Erythroblast (primary cell): ENCODE measurements at regions not wholly inside any gene's neighbourhood (a gene's known extent, or its start where the extent isn't known, plus 50 kb on each side); places are given as distances from the start of the nearest gene placed in this dataset.

Experiments used
- DNase-seq, 2 experiments: peaks; one replicate each; lab custom pipeline; 2025; lab: John Stamatoyannopoulos, UW
- GATA1 ChIP-seq: IDR thresholded peaks from 2 replicates; pipeline ENCODE4 v1.6.1; 2011; ENCODE audit warnings: low read depth, mild to moderate bottlenecking, control low read depth, low read length, moderate library complexity
- POLR2A ChIP-seq: IDR thresholded peaks from 2 replicates; pipeline ENCODE4 v1.6.1; 2011; ENCODE audit warnings: mild to moderate bottlenecking, low read length

DNA sequence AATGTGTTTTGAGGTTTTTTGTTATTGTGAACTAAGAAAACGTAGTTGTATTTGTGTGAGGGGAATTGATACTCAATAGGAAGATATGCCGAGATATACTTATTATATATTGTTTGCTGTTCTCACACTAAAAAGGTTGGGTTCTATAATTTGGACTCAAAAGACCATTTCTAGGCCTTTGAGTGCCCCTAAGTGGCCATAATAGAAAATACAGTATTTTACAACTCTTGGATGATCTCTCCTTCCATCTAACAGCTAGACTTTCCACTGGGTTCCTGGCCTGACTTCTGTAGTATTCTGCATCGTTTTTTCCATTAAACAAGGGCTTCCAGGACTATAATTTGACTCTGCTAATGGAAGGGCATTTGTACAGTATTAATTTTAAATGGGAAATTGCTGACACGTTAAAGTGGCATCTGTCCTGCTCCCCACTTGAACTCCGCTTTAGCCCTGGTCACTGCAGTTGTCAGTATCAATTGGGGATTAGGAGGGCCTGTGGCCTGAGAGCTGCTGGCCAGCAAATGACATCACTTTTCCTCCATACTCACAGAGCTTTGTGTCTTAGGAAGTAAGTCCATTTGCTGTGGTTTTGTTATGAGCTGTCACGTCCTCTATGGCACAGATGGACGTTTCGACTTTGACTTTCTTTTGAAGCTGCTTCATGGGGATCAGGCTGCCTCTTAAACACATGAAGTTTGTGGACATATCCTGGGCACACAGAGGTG, 176.9 kb downstream of the SLIT2 start:
- DNase-seq, result no peak
- TF ChIP-seq GATA1 (no peak), POLR2A (no peak)

DNA sequence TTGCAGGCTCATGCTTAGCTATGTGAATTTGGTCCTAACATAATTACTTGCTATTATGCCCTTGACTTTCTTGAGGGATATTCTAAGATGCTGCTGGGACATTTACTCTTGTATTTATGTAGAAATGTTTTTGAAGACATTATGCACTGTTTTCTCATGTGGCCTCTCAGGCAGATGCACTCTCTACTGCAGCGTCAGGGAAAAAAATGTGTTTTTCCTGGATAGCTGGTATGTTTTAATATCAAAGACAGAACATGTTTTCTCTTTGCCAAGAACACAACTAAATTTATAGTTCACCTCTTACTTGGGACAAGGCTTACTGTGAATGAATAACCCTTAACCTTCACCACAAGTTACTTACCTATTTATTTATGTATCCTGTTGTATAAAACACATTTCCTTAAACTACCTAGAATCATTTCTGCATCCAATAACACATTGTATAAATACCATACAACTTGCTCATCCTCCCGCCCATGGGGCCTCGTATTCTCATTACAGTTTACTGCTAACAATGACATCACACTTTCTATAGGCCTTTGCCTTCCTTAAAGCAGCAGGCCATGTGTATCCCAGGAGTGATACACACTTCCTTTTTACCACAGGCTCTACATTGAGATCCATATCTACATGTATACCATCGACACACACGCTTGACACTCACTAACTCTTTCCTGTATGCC, 178.7 kb downstream of the SLIT2 start:
- DNase-seq, result no peak
- no peak for TF ChIP-seq GATA1
- TF ChIP-seq POLR2A, result no peak

DNA sequence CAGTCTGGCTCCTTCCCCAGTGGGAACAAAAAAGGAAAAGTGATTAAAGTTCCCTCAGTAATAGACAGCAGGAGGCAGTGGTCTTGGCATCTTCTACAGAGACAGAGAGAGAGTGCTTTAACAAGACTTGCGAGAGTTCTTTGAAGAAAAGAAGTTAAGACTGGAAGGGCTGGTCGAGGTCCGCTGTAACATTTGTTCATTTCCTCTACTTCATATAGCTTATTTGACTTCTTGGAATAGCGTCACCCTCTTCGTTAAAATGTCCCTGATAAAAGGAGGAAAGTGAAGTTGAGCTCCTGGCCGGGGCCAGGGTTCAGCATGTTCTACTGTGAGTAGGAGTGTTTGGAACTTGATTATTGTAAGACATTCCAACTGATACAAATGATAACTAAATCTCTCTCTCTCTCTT, 179.8 kb downstream of the SLIT2 start:
- no peak for DNase-seq
- TF ChIP-seq POLR2A (no peak), GATA1 (no peak)

DNA sequence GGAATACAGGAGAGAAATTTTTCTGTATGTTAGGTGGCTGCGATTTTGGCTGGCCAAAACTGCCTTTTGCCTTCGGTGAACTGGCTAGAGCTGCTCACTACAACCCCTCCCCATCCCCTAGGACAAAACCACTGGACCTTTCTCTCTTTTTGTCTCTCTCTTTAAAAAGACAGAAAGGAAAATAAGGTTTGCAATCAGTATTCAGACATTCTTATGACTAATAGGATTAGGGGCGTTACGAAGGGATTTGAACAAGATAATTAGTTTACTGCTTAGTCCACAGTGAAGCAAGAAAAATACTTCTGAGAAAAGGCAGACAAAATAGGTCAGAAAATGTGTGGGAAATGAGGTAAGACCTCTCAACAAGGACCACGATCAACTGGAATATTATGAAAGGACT, 180.4 kb downstream of the SLIT2 start:
- DNase-seq, result no peak
- TF ChIP-seq GATA1 (no peak), POLR2A (no peak)

DNA sequence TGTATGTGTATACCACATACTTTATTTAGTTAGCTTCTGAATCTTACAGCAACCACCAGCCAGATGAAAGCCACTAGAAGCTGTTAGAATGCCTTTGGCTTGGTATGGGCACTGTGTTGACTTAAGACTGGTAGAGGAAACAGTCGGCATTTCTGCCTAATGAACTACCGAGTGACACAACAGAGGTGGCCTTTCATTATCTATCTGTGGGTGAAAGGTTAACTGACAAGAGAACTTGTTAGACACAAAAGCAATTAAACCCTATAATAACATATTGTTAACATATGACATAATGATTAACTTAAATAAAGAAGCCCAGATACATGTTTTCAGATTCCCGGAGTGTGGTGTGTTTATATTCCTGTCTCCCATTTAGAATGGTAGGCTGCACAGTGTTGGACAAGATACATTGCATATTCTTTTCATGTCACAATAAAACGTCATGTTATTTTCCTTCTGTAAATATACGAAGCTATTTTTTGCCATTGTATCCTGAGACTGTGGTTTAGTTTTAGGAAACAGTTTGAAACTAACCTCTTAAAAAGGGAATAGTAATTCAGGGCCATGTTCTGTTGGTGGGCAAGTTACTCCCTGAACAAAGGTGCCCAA, 181.5 kb downstream of the SLIT2 start:
- DNase-seq, result no peak
- TF ChIP-seq GATA1 (no peak), POLR2A (no peak)

DNA sequence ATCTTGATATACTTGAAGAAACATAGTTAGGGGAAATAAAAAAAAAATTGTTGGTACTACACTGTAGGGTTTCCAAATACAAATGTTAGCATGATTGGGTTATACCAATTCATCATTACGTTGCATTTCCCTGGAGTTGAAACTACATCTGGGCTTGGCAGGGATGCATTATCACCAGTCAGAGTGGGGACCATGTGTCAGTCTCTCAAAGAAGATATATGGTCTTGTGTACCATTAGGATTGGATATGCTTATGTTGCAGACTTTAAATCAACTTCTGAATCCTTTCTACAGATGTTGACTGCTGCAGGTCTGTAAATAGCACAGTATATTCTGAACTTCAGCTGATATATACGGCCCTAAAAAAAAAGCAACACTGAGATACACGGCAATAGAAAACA, 188.5 kb downstream of the SLIT2 start:
- DNase-seq, result peak in 1 of 2 experiments; percentile 1
- TF ChIP-seq POLR2A (no peak), GATA1 (no peak)

DNA sequence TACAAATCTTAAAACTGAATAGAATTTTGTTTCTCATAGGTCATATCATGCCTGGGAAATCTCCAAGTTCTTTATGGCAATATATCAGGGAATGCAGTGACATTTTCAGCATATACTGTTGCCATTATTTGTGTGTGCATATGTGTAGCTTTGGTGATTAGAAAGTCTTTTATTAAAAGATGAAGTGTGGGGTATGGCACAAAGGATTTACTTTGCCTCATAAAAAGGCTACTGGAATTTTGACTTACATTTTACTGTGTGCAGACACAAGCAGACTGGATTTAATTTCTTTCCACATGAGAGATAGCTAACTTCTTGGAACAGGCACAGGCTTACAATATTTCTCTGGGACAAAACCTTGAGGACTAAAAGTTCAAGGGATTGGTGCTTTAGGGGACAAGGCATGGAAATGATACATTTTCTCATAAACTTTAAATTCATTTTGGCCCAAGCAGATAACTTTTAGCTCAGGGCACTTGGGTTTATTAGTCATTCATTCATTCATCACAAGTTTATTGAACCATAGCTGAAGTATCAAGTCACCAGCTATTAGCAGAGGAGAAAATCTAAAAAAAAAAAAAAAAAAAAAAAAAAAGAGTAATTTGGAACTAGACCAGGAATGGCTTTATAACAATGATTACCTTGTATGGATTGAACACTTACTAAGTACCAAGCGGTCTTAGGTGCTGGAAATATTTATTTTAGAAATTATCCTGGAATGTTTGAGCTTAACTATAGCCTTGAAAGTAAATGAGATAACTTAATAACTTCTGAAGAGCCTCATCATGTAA, 191.5 kb downstream of the SLIT2 start:
- DNase-seq, result no peak
- TF ChIP-seq GATA1 (no peak), POLR2A (no peak)

DNA sequence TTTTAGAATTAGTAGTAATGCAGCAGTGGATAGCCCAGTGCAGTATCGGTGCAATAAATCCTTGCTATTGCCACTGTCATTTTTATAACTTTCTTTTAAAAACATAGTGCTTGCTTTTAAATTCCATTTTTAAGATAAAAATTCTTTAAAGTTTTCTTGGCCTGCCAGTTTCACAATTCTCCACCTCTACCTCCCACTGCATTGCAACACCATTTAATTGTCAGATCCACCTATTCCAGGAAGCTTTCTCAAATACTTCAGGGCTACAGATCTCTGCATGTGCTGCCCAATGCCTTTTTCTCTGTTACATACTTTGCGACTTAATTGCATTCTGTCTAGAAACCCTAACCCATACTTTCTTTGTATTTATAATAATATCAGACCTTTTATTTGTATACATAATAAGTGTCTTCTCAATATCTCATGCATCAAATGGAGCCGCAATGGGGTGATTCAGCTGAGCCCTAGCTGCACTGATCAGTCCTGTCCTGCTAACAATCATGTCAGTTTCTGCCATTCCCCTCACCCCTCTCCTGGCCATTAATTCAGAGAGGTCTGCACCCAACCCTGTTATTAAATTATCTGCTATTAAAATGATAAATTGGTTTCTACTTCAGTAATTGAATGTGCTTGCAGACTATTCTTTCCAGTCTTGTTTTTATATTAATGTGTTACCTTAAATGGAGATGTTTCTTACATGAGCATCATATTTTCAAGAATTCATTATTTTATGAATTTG, 193.1 kb downstream of the SLIT2 start:
- DNase-seq, result no peak
- TF ChIP-seq POLR2A (no peak), GATA1 (no peak)

DNA sequence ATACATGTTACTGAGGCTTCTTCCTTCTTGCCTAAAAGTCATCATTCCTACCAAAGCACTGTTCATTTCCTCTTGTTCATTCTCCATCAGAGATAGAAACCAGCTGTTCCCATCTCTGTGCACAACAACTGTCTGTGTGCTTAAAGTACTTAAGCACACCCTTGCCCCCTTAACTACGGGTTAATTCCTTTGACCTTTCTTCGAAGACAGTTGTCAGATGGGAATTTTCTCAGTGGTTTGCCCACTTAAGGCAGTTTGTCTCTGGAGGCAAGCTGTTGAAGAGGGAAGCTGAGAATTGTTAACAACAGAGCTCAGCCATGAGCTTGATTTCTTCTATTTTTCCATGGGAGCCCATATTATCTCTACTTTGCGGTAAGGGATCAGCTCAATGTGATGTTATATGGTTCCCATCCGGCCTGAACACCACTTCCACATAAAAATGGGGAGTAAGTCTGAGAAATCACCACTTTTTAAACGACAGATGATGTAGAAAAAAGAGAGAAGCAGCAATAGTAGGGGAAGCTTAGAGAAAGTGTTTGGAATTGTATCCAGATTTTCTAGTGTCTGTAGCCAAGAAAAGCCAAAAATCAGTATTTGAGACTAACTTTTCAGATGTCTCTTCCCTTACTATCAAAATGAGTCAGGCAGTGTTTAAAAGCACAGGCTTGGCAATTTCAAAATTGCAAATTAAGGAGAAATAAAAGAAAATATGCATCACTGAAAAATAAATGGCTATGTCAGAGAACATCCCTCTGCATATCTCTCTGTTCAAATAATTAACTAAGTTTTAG, 194.4 kb downstream of the SLIT2 start:
- no peak for DNase-seq
- no peak for TF ChIP-seq POLR2A
- TF ChIP-seq GATA1, result no peak

DNA sequence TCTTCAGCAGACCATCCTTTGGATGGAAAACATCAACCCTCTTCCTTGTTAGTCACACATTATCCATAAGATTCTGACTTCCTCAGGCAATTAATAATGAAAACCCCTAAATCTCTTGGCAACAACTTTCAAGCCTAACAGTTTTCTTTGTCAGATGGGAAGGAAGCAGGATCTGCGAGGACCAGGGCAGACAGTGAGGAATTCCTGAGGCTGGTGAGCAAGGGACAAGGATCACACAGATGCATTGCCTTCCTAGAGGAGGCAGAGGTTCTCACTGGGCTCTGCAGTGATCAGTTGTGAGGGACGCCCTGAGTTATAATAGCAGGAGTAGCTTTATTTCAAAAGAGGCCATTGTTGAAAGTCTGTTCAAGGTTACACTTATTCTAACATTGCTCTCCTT, 195.4 kb downstream of the SLIT2 start:
- no peak for DNase-seq
- no peak for TF ChIP-seq POLR2A
- no peak for TF ChIP-seq GATA1

DNA sequence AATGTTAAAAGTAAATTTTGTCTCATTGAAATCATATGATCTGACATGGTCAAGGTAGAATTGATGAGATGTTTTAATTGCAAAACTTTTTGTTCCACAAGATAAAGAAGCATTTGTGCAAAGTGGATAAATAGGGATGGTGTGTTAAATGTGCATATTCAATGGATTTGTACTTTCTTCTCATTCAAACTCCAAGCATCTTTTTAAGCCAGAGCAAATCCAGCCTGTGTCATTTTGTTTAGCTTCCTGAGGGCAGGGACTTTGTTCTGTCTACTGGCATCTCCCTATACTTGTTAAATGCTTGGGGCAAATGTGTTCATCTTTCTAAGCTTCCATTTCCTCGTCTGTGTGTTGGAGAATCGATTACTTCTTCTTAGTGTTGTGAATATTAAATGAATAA, 200.3 kb downstream of the SLIT2 start:
- TF ChIP-seq GATA1, result no peak
- no peak for TF ChIP-seq POLR2A
- no peak for DNase-seq

DNA sequence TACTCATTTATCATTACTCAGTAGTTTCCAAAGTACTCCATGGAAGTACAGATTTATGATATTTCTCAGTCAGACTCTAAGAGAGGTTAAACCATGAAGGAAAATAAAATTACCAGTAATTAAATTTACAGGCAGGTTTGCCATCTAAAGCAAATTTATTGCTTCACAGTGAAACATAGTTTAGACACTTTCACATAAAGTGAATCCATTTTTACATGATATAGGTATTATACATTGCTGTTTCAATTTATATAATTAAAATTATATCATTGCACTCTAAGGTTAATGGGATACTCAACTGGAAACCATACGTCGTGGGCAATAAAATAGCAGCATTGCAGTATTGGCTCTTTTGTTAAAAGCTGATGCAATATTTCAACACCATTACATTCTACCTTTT, 202.8 kb downstream of the SLIT2 start:
- TF ChIP-seq POLR2A (no peak), GATA1 (no peak)

DNA sequence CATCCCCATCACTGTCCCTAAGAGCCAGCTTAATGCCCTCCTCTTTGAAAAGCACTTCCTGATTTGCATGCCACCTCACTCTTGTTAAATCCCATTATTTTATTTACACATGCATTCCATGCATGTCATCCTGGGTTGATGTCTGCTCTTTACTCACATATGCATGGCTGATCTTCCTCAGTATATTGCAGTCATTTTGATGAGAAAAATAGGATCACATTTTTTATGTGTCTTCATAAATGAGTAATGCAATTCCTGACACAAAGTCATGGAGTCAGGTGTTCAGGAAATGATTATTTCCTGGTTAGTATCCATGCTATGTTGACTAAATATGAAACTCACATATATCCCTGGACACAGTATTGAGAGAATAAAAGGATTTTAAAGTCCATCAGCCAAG, 204.7 kb downstream of the SLIT2 start:
- TF ChIP-seq GATA1 (no peak), POLR2A (no peak)
- DNase-seq, result no peak

More for the DNA sequence above, 202.8 kb downstream of the SLIT2 start:
- no peak for DNase-seq
